ENCODE measurements at regions not wholly inside any gene's neighbourhood (a gene's known extent, or its start where the extent isn't known, plus 50 kb on each side); places are given as distances from the start of the nearest gene placed in this dataset.
"Not testable (repeated sequence)": the region's sequence is repeated elsewhere in the genome, so short reads cannot be mapped to it uniquely, and the experiment has no call there.

DNA sequence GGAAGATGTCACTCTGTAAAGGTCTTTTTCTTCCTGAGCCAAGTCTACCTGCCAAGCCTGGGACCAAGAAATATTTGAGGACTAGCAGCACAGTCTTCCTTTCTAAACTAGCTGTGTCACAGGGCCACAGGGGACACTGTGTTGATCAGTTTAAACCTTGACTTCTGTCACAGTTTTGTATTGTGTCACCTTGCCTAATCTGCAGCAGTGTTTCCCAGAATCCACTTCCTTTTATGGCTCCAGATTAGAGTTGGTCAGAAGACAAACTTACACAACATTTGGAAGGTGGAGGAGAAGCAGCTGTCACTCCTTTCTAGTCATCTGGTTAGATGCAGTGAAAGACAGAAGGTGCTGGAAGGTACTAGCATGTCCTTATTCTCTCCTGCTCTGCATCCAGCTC lies 143.1 kb upstream of the BCOR start:
- Histone ChIP-seq H3K36me3 (ENCODE audit: control insufficient read depth, insufficient read depth, low read length) (no peaks in the 10 kb centered on the region), H3K27me3 (replicated peaks; ENCODE audit: control insufficient read depth, insufficient read depth, low read length) (no peaks in the 10 kb centered on the region), H3K4me3 (replicated peaks; ENCODE audit: low read depth, low read length) (no peak overlapping the region)
- no peak for DNase-seq (ENCODE audit: extremely low read depth, insufficient read length)
- TF ChIP-seq, protein P1, sequence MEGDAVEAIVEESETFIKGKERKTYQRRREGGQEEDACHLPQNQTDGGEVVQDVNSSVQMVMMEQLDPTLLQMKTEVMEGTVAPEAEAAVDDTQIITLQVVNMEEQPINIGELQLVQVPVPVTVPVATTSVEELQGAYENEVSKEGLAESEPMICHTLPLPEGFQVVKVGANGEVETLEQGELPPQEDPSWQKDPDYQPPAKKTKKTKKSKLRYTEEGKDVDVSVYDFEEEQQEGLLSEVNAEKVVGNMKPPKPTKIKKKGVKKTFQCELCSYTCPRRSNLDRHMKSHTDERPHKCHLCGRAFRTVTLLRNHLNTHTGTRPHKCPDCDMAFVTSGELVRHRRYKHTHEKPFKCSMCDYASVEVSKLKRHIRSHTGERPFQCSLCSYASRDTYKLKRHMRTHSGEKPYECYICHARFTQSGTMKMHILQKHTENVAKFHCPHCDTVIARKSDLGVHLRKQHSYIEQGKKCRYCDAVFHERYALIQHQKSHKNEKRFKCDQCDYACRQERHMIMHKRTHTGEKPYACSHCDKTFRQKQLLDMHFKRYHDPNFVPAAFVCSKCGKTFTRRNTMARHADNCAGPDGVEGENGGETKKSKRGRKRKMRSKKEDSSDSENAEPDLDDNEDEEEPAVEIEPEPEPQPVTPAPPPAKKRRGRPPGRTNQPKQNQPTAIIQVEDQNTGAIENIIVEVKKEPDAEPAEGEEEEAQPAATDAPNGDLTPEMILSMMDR (IDR thresholded peaks at IDR 0.05; ENCODE audit: insufficient read depth, low read length, poor library complexity, severe bottlenecking): no peak

DNA sequence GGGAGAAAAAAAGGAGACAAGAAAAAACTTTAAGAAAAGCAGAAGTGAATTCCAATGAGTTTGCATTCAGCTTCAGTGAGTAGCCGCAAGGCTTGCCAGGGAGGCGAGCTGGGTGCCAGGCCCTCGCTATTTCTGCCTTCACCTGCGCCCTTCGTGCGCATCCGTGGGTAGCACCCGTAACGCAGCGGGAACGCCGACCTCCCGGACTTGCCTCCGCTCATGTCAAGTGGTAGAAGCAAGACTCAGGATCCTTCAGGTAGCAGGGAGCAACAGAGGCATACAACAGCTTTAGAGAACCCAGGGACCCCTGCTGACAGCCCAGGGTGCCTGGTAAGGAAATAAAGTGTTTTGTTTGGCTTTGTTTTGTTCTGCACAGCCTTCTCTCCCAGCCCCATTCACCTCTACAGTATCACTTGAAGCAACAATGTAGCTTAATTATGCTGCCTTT lies 140.0 kb upstream of the BCOR start:
- TF ChIP-seq, protein P1 (IDR thresholded peaks at IDR 0.05; ENCODE audit: insufficient read depth, low read length, poor library complexity, severe bottlenecking): no peak
- no peak for DNase-seq (ENCODE audit: extremely low read depth, insufficient read length)
- no peaks in the 10 kb centered on the region for H3K27me3 ChIP-seq (replicated peaks; ENCODE audit: control insufficient read depth, insufficient read depth, low read length)
- no peak overlapping the region for H3K4me3 ChIP-seq (replicated peaks; ENCODE audit: low read depth, low read length)
- H3K36me3 ChIP-seq (ENCODE audit: control insufficient read depth, insufficient read depth, low read length): no peaks in the 10 kb centered on the region

DNA sequence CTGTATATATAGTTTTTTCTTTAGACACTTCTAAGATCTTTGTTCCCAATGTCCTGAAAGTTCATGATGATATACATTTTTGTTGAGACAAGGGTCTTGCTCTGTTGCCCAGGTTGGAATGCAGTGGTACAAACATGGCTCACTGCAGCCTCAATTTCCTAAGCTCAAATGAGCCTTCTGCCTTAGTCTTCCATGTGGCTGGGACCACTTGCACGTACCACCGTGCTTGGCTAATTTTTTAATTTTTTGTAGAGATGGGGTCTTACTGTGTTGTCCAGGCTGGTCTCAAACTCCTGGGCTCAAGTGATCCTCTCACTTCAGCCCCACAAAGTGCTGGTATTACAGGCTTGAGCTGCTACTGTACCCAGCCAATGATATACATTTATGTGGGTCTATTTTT lies 132.9 kb upstream of the BCOR start:
- no peak overlapping the region for H3K4me3 ChIP-seq (replicated peaks; ENCODE audit: low read depth, low read length)
- TF ChIP-seq, protein P1 (IDR thresholded peaks at IDR 0.05; ENCODE audit: insufficient read depth, low read length, poor library complexity, severe bottlenecking): no peak
- H3K36me3 ChIP-seq (ENCODE audit: control insufficient read depth, insufficient read depth, low read length): no peaks in the 10 kb centered on the region
- H3K27me3 ChIP-seq (replicated peaks; ENCODE audit: control insufficient read depth, insufficient read depth, low read length): no peaks in the 10 kb centered on the region
- no peak for DNase-seq (ENCODE audit: extremely low read depth, insufficient read length)

DNA sequence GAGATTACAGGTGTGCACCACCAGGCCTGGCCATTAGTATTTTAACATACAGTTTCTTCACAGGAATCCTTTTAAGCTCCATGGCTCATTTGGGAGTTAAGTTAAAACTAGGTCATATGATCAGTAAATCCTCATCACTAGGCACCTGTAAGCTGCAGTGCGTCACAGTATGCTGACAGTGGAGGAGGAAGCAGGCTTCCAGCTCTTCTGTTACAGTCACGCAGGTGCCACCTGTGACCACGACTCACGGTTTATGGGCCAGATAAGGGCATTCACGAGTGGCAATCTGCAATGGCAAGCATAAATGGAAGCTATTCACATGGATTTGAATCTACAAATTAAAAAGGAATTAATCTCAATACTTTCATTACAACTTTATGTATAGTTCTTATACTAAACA lies 129.4 kb upstream of the BCOR start:
- TF ChIP-seq, protein P1 (IDR thresholded peaks at IDR 0.05; ENCODE audit: insufficient read depth, low read length, poor library complexity, severe bottlenecking): no peak
- no peak for DNase-seq (ENCODE audit: extremely low read depth, insufficient read length)
- H3K27me3 ChIP-seq (replicated peaks; ENCODE audit: control insufficient read depth, insufficient read depth, low read length): no peaks in the 10 kb centered on the region
- H3K36me3 ChIP-seq (ENCODE audit: control insufficient read depth, insufficient read depth, low read length): no peaks in the 10 kb centered on the region
- H3K4me3 ChIP-seq (replicated peaks; ENCODE audit: low read depth, low read length): no peak overlapping the region

DNA sequence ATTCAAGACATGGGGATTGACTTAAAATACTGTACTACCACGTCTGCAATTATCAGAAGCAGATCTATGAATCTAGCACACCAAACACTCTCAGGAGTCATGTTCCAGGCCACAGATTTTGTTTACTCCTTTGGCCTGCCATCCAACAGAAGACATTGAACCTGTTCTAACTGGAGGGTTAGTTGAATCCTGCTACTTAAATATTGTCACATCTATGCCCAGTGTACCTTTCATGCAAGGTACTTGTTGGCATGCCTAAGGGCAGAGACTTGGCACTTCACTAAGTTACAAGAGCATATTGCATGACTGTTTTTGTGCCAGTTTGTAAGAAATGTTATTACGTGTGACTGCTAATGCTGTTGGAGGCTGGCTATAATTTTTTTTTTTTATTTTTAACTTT lies 126.9 kb upstream of the BCOR start:
- H3K27me3 ChIP-seq (replicated peaks; ENCODE audit: control insufficient read depth, insufficient read depth, low read length): no peaks in the 10 kb centered on the region
- no peak overlapping the region for H3K4me3 ChIP-seq (replicated peaks; ENCODE audit: low read depth, low read length)
- H3K36me3 ChIP-seq (ENCODE audit: control insufficient read depth, insufficient read depth, low read length): no peaks in the 10 kb centered on the region
- no peak for DNase-seq (ENCODE audit: extremely low read depth, insufficient read length)
- TF ChIP-seq, protein P1 (IDR thresholded peaks at IDR 0.05; ENCODE audit: insufficient read depth, low read length, poor library complexity, severe bottlenecking): no peak

DNA sequence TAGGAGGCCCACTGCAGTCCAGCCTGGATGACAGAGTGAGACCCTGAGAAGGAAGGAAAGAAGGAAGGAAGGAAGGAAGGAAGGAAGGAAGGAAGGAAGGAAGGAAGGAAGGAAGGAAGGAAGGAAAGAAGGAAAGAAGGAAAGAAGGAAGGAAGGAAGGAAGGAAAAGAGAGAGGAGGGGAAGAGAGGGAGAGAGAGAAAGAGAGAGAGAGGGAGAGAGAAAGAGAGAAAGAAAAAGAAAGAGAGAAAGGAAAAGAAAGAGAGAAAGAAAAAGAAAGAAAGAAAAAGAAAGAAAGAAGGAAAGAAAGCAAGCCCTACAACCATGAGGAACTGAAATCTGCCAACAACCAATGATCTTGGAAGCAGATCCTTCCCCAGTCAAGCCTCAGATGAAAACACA lies 124.9 kb upstream of the BCOR start:
- not testable (repeated sequence) for DNase-seq (ENCODE audit: extremely low read depth, insufficient read length); H3K4me3 ChIP-seq (replicated peaks; ENCODE audit: low read depth, low read length); H3K27me3 ChIP-seq (replicated peaks; ENCODE audit: control insufficient read depth, insufficient read depth, low read length); H3K36me3 ChIP-seq (ENCODE audit: control insufficient read depth, insufficient read depth, low read length)

All from GM06990 (cell line).